NCI-H187 (cell line): ENCODE measurements at regions not wholly inside any gene's neighbourhood (a gene's known extent, or its start where the extent isn't known, plus 50 kb on each side); places are given as distances from the start of the nearest gene placed in this dataset.
"Not testable (repeated sequence)": the region's sequence is repeated elsewhere in the genome, so short reads cannot be mapped to it uniquely, and the experiment has no call there.

ENCODE experiments used
- DNase-seq, 2 experiments: peaks; one replicate each; lab custom pipeline; 2025; lab: John Stamatoyannopoulos, UW

DNA sequence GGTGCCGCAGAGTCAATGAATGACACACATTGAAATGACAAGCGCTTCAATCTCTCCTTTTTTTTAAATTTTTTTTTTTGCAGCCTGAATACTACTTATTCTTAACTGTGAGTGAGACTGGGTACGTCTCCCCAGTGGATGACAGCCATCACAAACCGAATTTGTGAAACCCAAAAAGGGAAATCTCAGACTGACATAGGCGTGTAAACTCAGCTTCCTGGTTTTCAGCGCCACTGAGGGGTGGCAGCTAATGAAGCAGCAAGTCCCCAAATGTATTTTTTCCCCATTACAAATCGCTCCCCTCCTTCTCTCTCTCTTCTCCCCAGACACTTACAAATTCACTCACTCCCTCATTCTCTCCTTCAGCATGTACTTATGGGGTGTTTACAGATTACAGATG lies 196.0 kb downstream of the MAF start:
- DNase-seq = no peak

- DNase-seq = no peak
These were observed 197.0 kb downstream of the MAF start for GRCh38 chr16:79403534-79403933.

DNA sequence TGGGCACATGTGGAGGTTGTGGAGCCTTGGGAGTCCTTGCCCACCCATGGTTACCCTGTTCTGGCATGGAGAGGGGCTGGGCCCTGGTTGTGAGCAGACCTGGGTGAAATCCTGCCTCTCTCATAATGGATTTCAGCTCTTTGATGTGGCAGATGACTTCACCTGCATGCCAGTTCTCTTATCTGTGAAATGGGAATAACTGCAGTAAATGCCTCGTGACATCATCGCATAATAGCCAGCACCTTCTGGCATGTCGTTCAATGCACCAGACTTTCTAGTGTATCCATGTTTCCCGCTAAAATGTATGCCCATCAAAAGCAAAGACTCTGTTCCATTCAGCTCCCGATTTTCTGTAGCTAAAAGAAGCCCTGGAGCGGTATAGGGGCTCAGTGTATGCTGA lies 197.6 kb downstream of the MAF start:
- no peak for DNase-seq

DNA sequence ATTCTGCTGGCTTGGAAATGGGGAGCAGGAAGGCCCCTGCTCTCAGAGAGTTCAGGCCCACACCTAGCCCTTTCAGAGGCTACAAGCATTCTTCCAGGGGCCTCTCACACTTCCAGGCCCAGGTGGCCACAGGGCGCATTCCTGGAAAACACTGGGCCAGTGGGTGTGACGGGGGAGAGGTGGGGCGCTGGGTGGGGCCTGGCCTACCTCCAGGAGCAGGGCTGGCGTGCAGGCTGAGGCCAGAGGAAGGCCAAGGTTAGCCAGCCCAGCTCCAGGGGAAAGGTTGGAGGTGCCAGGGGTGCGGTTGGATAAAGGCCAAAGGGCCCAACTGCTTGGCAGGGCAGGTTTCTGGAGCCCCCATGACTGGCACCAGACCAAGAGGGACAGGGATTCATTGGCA lies 198.2 kb downstream of the MAF start:
- no peak for DNase-seq

DNA sequence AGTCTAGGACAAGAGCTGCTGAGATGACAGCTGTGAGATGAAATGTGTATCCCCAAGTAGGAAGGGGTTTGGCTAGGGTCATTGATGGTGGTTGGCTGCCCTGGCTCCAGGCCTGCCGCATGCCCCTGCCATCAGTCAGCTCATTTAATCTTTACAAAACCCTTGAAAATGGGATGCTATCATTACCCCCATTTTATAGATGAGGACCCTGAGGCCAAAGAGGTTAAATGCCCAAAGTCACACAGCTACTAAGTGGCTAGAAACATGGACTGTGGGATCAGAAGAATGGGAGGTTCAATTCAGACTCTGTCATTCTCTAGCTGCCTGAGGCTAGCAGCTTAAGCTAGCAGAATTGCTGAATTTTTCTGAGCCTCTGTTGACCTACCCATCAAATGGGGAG lies 198.8 kb downstream of the MAF start:
- DNase-seq = no peak

GRCh38 chr16:79401157-79401556 lies 199.4 kb downstream of the MAF start:
- no peak for DNase-seq

DNA sequence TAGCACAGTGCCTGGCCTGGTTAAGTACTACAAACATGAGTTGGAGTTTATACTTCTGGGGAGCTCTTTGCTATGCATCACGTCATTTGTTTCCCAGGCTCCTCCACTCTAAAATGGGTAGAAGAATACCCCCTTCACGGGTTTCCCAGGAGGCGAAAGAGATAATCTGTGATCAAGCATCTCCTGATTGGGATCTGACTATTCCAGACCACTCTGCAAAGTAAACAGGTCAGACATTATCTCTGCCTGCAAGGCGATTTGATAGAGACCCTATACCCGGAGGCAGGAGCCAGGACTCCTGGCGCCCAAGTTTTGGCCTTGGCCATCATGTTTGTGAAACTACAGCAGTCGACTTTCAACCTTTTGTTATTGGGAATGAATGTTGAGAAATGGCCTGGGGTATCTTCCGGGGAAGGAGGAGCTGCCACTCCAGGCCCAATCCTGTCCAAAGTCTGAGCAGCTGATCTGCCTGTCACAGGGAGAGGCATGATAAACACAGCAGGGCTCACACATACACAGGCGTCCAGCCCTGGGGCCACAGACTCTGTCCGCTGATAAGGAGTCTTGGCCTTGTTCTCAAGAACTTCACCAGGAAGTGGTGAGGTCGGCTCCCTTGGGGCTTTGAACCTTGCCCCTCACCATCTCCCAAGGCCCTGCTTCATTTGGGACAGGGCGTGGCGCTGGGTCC lies 199.9 kb downstream of the MAF start:
- no peak for DNase-seq

- DNase-seq = no peak
These were observed 204.9 kb downstream of the MAF start for GRCh38 chr16:79395591-79395990.

DNA sequence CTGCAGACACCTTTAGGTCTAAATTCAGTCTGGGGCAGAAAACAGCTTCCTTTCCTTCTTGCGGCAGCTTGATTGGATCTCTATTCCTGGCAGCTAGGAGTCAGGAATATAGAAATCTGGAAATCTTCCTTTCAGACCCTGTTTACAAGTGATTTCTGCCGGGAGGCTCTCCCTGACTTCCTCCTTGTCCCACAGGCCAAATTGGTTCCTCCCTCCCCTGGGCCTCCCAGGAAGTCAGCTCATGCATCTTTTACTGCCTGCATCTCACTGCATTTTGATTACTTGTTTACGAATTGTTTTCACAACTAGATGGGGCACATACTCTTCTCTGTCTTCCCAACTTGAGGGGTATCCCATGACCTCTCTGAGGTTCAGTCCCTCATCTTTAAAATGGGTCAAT lies 206.3 kb downstream of the MAF start:
- DNase-seq = no peak

GRCh38 chr16:79393564-79393963 lies 207.0 kb downstream of the MAF start:
- no peak for DNase-seq

DNA sequence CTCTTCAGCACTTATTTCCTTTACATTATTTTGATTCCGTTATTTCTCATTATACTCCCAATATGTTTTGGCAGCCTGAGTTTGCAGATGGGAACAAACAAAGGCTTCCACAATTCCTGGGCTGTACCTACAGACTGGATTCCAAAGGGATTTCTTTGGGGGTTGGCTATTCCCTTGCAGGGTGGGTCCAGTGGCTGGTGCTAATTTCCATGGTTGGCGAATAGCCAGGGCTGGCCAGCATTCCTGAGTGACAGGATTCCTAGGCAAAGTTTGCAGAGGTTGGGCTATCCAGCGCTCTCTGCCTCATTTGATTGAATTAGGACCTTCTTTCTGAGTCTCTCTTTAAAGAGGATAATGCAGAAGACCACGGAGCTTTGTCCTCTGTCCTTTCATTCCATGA lies 207.4 kb downstream of the MAF start:
- DNase-seq = no peak

DNA sequence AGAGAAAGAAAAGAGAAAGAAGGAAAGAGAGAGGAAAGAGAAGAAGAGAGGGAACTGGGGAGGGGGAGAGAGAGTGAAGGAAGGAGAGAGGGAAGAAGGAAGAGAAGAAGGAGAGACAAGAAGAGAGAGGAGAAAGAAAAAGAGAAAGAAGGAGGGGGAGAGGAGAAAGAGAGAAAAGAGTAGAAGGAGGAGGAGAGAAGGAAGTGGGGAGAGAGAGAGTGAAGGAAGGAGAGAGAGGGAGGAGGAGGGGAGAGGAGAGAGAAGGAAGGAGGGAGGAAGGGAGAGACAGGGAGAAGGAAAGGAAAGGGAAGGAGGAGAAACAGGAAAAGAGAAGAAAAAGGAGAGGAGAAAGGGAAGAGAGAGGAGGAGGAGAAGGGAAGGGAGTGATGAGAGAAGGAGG lies 208.5 kb downstream of the MAF start:
- DNase-seq = no peak

GRCh38 chr16:79391395-79391794 lies 209.1 kb downstream of the MAF start:
- DNase-seq = no peak

DNA sequence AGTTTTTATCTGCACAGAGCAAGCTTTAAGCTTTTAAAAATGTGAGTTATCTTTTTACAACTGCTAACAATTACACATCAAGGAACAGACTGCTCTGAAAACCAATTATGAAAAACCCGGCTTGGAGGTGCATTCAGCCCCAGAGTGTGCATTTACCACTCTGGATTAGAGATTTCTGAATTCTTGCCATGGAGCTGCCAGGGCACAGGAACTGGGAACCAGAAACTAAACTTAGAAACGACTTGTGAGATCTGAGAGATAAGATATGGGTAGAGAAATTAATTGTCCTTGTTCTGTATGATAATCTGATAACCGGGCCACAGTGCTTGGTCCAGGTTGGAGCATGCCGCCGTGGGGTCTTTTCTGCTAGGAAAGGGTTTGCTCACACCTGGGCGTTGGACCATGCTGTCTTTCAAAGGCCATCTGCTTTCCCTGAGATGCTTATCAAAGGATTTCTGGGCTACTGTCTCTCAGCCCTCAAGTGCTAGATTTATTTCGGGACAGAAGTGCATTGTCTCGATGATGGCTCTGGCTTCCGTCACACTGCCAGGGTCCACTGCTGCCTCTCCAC lies 210.0 kb downstream of the MAF start:
- DNase-seq = no peak

- no peak for DNase-seq
These were observed 212.1 kb downstream of the MAF start for GRCh38 chr16:79388396-79388795.

DNA sequence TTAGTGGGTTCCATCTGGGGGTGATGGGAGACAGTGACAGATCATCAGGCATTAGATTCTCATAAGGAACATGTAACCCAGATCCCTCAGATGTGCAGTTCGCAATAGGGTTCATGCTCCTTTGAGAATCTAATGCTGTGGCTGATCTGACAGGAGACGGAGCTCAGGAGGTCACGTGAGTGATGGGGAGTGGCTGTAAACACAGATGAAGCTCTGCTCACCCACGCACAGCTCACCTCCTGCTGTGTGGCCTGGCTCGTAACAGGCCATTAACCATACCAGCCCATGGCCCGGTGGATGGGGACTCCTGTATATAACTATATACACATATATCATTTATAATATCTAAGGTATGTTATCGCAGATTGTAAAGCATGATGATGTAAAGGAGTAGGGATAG lies 214.2 kb downstream of the MAF start:
- no peak for DNase-seq

DNA sequence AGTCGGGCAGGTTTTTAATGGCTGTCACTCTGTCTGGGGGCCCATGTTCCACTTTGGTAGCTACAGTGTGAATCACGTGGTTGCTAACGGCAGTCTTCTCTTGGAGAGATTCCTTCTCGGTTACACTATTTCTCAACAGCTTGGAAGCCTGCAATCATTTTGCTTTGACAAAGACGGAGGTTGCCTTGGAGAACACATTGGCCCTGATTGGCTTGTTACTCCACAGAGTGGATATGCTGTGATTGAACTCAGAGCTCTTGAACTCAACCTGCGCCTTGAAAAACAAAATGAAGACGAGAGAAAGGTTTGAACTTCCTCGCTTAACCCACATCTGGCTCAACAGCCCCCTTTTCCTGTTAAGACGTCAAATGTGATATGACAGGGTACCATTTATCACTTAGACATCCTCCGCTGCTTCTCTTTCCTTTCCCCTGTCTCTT lies 218.9 kb downstream of the MAF start:
- no peak for DNase-seq

- DNase-seq = no peak
These were observed 219.4 kb downstream of the MAF start for GRCh38 chr16:79380995-79381602.

GRCh38 chr16:79379095-79379494 lies 221.4 kb downstream of the MAF start:
- no peak for DNase-seq

GRCh38 chr16:79377082-79377481 lies 223.5 kb downstream of the MAF start:
- not testable (repeated sequence) for DNase-seq

DNA sequence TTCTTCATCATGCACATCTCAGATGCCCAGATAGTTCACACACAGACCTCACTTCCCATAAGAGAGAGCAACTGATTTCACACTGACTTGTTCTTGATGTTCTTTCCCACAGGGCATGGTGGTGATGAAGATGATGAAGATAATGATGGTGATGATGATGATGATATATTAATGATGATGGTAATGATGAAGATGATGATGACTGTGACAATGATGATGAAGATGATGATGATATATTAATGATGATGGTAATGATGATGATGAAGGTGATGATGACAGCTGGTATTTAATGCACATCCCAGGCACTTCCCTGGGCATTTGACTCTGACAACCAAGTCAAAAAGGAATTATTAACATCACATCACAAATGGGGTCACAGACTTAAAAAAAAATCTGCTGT lies 225.2 kb downstream of the MAF start:
- DNase-seq = no peak

- no peak for DNase-seq
These were observed 227.9 kb downstream of the MAF start for GRCh38 chr16:79372503-79373184.

DNA sequence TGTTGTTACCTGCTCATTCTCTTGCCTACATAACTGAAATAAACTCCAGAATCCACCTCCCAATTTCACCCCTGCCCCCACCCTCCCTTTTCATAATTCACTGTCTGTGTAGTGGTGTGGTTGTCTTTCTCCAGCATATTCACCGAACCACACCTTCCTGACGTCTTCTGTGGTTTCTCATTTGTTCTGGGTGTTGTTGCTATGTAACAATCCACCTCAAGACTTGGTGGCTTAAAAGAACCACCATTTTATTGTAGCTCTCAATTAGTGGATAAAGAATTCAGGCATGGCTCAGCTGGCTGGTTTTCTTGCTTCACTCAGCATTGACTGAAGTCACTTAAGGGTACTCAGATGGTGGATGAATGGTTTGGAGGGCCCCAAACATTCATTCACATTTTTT lies 229.8 kb downstream of the MAF start:
- no peak for DNase-seq
